ENCODE measurements at regions not wholly inside any gene's neighbourhood (a gene's known extent, or its start where the extent isn't known, plus 50 kb on each side); places are given as distances from the start of the nearest gene placed in this dataset.
"Not testable (repeated sequence)": the region's sequence is repeated elsewhere in the genome, so short reads cannot be mapped to it uniquely, and the experiment has no call there.

DNA sequence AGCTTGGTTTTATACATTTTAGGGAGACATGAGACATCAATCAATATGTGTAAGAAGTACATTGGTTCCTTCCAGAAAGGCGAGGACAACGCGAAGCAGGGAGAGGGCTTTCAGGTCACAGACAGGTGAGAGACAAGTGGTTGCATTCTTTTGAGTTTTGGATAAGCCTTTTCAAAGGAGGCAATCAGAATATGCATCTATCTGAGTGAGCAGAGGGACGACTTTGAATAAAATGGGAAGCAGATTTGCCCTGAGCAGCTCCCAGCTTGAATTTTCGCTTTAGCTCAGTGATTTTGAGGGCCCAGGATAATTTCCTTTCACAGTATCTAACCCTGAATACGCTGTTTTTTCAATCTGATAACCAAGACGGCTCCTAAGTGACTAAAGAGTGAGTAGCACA, 82.5 kb upstream of the MYO3A start:
- CTCF ChIA-PET, result no interaction called here

DNA sequence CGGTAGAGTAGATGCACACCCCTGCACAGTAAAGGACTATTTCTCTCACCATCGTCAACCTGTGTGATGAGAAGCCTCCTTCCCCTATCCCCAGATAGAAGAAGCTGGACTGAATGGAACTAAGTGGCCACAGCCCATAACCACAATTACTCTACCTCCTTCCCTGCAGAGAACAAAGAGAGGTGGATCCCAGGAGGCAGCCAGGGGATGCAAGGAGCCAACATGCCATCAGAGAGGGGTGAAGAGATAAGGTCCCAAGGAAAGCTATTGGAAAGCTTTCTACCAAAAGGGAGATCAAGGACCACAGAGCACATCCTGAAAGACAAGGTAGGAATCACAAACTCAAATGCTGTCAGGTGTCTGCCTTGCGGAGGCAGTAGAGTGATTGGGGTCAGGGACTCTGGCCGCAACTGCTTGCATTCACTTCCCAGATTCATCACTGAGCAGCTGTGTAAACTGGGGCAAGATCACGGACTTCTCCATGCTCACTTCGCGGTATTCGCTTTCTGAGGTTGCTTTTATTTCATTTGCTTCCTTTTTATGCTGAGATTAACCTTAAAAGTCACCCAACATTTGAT, 81.6 kb upstream of the MYO3A start:
- POLR2A ChIA-PET, result no interaction called here
- CTCF ChIA-PET, result no interaction called here

More for the DNA sequence above, 82.5 kb upstream of the MYO3A start:
- POLR2A ChIA-PET, result no interaction called here

DNA sequence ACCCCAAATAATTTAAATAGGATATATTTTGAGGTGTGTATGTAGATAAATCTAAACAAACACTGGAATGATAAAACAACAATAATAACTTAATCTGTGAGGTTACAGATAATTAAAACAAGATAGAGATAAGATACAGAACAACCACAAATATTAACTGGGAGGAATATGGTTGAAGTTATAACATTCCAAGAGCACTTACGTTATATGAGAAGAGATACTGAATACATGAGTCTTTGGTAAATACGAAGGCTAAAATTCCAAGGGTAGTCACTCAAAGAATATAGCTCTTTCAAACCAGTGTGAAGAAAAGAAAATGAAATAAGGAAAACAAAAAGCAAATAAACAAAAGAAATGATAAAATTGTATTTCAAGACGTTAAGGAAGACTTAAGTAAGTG, 76.0 kb upstream of the MYO3A start:
- CTCF ChIA-PET, result no interaction called here

DNA sequence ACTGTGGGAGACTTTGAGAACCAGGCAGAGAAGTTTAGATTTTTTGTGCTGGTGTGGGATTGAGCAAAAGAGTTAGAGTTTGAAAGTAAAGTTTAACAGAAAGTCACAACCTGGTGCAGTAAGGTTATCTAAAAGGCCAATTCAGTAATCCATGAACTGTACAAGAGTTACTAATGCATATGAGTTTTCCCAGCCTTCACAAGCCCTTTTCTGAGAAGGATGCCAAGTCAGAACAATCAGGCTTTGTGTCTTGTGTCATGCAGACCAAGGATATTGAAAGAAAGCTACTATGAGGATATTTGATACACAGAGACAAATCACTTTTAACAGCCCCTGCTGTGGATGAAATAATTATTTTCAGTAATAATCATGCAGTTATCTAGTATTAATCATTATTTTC, 68.8 kb upstream of the MYO3A start:
- CTCF ChIA-PET, result interaction anchor here (0.6 kb wide), 1 partner anchor 385 kb away, joined by 3 read pairs; no protein-coding TSS in a partner anchor
- POLR2A ChIA-PET, result no interaction called here

More for the DNA sequence above, 76.0 kb upstream of the MYO3A start:
- POLR2A ChIA-PET, result no interaction called here

DNA sequence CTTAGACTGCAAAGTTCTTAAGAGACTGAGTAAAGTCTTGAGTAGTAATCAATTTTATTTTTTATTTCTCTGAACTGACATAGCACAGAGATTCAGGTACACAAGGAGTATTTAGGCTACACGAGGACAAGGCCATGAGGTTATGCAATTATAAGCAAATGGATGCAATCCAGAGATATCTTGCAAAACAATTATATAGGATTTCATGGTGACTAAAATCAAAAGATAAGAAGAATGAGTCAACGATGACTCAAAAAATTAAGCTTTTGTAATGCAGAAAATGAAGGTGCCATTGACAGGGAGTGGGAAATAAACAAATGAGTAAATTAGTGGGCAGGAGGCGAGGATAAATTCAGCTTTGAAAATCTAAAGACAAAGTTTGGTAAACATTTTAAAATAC, 66.7 kb upstream of the MYO3A start:
- CTCF ChIA-PET, result no interaction called here
- POLR2A ChIA-PET, result no interaction called here

DNA sequence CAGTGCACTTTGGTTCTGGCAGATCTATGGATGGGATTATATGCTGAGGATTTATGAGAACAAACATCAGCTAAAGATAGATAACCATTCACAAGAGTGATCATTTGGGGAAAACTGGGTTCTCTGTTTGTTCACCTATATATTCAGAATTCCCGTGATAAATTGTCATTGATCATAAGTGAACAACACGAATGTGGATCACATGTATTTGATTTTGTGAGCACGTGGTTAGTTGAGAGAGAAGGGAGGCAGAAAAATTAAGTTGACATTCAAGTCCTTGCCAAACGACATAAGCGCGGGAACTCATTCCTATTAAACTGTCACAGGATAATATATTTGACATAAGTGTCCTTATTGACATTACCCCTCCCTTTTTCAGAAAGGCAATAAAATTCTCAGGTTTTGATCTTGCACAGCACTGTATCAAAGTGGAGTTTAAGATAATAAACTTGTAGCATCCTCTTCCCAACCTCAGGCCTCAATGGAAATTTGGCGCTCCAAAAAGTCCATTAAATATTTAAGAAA, 64.9 kb upstream of the MYO3A start:
- POLR2A ChIA-PET, result no interaction called here
- CTCF ChIA-PET, result no interaction called here

DNA sequence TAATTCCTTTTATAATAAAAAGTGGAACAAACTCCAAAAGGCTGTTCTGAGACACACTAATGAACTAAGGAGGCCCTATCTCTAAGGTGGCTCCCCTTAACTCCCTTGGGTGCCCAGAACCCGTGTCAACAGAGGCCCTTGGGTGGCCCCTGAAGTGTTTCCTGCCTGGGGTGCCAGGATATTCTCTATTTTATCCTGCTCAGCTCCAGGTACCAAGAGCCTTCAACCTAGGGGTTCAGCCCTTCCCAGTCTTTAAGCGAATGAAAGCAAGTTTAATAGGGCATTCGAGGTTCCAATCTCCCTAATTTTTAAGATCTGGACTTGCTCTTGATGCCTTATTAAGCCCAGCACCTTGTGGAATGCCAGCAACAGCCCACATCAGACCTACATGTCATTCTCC, 64.4 kb upstream of the MYO3A start:
- POLR2A ChIA-PET, result no interaction called here
- CTCF ChIA-PET, result no interaction called here

DNA sequence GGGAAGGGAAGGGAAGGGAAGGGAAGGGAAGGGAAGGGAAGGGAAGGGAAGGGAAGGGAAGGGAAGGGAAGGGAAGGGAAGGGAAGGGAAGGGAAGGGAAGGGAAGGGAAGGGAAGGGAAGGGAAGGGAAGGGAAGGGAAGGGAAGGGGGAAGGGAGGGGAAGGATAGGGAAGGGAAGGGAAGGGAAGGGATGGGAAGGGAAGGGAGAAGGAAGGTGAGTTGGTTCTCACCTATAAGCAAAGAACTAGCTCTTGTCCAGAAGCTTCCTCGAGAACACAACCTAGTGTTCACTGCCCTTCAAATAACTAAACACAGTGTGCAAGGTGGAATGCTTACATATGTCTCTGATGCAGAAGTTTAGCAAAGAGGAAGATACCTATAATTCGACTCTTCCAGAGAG, 59.6 kb upstream of the MYO3A start:
- CTCF ChIA-PET, result interaction anchor here (1.9 kb wide), 1 partner anchor 12 kb away, joined by 3 read pairs; no protein-coding TSS in a partner anchor
- POLR2A ChIA-PET, result not testable (repeated sequence)

DNA sequence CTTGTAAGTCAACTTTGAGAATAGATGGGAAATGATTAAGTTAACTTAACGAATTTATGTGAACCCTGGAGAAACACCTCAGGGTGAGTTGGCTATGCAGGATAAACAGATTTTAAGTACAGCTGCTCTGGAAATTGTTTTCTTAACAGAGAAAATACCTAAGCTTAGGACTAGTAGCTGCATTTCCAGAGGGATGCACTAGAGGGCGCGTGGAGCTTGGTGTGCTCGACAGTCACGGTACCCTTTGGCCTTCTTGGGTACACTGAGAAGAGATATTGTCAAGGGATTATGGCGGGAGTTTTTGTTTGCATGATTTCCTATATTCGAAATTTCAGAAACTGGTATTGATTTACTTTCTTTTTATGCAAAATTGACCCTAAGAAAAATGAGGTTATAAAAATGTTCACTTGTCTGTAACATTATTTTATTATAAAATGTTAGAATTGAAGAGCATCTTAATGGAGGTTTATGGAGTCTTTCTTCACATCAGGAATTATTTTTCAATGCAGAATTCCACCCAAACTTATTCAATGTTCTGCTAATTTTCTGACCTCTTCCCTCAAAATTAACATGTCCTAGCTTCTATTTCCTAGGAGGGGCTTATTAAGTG, 58.4 kb upstream of the MYO3A start:
- POLR2A ChIA-PET, result no interaction called here
- CTCF ChIA-PET, result interaction anchor here (1.9 kb wide), 1 partner anchor 11 kb away, joined by 3 read pairs; no protein-coding TSS in a partner anchor

DNA sequence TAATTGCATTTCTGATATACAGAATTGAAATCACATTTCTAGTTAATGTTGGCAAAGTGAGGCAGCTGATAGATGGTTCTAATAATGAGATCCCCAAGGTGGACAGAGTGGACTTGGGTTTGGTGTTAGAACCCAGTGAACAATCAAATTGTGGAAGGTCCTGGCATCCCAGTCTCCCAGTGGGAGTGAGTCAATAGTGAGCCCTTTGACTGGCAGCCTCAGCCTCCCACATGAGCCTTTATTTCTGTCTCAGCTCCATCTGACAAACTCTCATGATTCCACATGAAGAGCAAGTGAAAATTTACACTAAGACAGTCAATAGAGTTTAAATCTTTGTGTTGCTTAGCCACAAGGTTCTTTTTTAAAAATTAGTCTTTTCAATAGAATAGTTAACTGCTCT, 56.7 kb upstream of the MYO3A start:
- ChIA-PET POLR2A (no interaction called here), CTCF (no interaction called here)
